ENCODE measurements at regions not wholly inside any gene's neighbourhood (a gene's known extent, or its start where the extent isn't known, plus 50 kb on each side); places are given as distances from the start of the nearest gene placed in this dataset.
"Not testable (repeated sequence)": the region's sequence is repeated elsewhere in the genome, so short reads cannot be mapped to it uniquely, and the experiment has no call there.

DNA sequence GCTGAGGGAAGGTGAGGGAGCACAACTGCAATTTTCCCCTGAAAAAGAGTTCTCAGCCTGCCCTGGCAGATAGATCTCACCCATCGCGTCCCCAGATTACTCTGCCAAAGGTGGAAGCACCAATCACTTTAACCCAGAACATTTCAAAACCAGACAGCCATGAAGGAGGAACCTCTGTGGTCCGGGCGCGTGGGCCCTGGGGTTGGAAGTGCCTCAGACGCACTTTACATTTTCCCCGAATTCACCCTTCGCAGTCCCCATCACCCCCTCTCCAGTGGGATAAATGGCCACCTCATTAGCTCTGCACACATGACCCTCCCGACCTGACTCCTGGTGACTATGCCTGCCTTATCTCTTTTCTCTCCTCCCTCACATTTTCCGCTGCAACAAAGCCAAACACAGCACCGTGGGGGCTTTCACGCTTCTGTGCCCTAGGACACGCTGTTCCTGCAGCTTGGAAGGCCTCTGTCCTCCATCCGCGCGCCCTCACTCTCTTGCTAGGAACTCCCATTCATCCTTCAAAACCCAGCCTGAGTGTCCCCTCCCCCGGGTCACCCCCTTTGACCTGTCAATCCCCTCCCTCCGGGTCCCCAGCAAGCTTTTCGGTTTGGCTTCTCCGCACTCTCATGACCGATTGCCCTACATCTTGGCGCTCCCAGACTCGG lies 68.2 kb upstream of the SPDYE9 start:
- DNase-seq (ENCODE audit: low read depth in 4 of 6, low spot score in 6 of 6); H3K9me3 ChIP-seq (ENCODE audit: control insufficient read depth, insufficient read depth, low read length); H3K4me1 ChIP-seq (ENCODE audit: control insufficient read depth, insufficient read depth, low read length); H3K4me3 ChIP-seq (ENCODE audit: low read depth, low read length); H3K27me3 ChIP-seq (ENCODE audit: control insufficient read depth, insufficient read depth, low read length); H3K27ac ChIP-seq (ENCODE audit: low read depth, low read length); H3K36me3 ChIP-seq (ENCODE audit: control insufficient read depth, insufficient read depth, low read length): not testable (repeated sequence)
- no CpG with 5 or more reads among the region's 23 CpGs for WGBS (ENCODE audit: insufficient coverage)

DNA sequence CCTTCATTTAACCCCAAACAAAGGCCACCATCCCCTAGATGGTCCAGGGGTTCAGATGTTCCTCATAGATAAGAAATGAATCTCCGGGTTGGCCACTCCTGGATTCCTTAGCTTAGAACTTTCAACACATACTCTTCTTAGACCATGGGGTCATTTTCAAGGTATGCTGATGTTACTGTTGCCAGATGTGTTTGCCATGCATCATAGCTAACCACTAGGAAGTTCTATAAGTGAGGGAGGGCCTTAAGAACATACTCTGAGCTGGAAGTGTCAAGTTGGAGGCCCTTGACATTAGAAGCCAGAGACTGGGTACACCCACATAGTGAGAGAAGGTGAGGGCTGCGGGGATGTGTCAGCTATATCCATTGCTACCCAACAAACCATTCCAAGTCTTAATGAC lies 62.7 kb upstream of the SPDYE9 start:
- no CpG with 5 or more reads among the region's 2 CpGs for WGBS (ENCODE audit: insufficient coverage)
- DNase-seq (ENCODE audit: low read depth in 4 of 6, low spot score in 6 of 6); H3K4me3 ChIP-seq (ENCODE audit: low read depth, low read length); H3K9me3 ChIP-seq (ENCODE audit: control insufficient read depth, insufficient read depth, low read length); H3K36me3 ChIP-seq (ENCODE audit: control insufficient read depth, insufficient read depth, low read length); H3K4me1 ChIP-seq (ENCODE audit: control insufficient read depth, insufficient read depth, low read length); H3K27me3 ChIP-seq (ENCODE audit: control insufficient read depth, insufficient read depth, low read length); H3K27ac ChIP-seq (ENCODE audit: low read depth, low read length): not testable (repeated sequence)

DNA sequence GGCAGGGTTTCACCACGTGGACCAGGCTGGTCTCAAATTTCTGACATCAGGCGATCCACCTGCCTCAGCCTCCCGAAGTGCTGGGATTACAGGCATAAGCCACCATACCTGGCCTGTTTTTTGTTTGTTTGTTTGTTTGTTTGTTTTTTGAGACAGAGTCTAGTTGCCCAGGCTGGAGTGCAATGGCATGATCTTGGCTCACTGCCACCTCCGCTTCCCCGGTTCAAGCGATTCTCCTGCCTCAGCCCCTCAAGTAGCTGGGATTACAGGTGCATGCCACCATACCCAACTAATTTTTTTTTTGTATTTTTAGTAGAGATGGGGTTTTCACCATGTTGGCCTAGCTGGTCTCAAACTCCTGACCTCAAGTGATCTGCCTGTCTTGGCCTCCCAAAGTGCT lies 61.8 kb upstream of the SPDYE9 start:
- H3K4me3 ChIP-seq (ENCODE audit: low read depth, low read length); DNase-seq (ENCODE audit: low read depth in 4 of 6, low spot score in 6 of 6); H3K27ac ChIP-seq (ENCODE audit: low read depth, low read length); H3K9me3 ChIP-seq (ENCODE audit: control insufficient read depth, insufficient read depth, low read length); H3K36me3 ChIP-seq (ENCODE audit: control insufficient read depth, insufficient read depth, low read length); H3K4me1 ChIP-seq (ENCODE audit: control insufficient read depth, insufficient read depth, low read length); H3K27me3 ChIP-seq (ENCODE audit: control insufficient read depth, insufficient read depth, low read length): not testable (repeated sequence)
- WGBS (ENCODE audit: insufficient coverage): no CpG with 5 or more reads among the region's 6 CpGs

DNA sequence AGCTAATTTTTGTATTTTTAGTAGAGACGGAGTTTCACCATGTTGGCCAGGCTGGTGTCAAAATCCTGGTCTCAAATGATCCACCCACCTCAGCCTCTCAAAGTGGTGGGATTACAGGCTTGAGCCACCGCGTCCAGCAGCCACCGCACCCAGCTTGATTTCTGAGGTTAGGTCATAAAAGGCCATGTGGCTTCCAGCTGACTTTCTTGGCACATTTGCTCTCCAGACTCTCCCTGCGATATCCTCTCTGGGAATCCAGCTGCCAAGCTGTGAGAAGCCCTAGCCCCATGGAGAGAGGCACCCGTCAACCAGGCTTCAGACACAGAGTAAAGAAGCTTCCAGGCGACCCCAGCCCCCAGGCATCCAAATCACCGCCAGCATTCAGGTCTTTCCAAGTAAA lies 58.2 kb upstream of the SPDYE9 start:
- not testable (repeated sequence) for H3K9me3 ChIP-seq (ENCODE audit: control insufficient read depth, insufficient read depth, low read length); H3K27me3 ChIP-seq (ENCODE audit: control insufficient read depth, insufficient read depth, low read length); H3K4me1 ChIP-seq (ENCODE audit: control insufficient read depth, insufficient read depth, low read length); H3K4me3 ChIP-seq (ENCODE audit: low read depth, low read length); DNase-seq (ENCODE audit: low read depth in 4 of 6, low spot score in 6 of 6); H3K27ac ChIP-seq (ENCODE audit: low read depth, low read length); H3K36me3 ChIP-seq (ENCODE audit: control insufficient read depth, insufficient read depth, low read length)
- WGBS (ENCODE audit: insufficient coverage): no CpG with 5 or more reads among the region's 8 CpGs

DNA sequence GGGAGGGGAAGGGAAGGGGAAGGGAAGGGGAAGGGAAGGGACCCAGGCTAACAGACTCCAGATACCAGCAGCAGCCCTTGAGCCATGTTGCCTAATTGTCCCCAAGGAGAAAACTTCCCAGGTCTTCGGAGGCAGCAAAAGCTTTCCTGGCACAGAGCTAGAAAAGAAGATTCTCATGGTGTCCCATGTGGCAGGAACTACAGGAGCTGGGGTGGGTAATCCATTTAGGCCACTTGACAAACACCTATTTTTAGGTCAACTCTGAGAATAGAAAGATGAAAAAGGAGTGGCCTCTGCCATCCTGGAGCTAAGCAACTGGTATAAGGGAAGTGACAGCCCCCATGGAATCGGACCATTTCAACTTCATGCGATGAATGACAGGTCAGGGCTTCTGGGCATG lies 52.1 kb upstream of the SPDYE9 start:
- H3K27ac ChIP-seq (ENCODE audit: low read depth, low read length); H3K27me3 ChIP-seq (ENCODE audit: control insufficient read depth, insufficient read depth, low read length): not testable (repeated sequence)
- whole genome bisulfite sequencing (ENCODE audit: insufficient coverage): no CpG with 5 or more reads among the region's 3 CpGs

More for the DNA sequence above, 52.1 kb upstream of the SPDYE9 start:
- H3K9me3 ChIP-seq (ENCODE audit: control insufficient read depth, insufficient read depth, low read length); DNase-seq (ENCODE audit: low read depth in 4 of 6, low spot score in 6 of 6); H3K36me3 ChIP-seq (ENCODE audit: control insufficient read depth, insufficient read depth, low read length); H3K4me1 ChIP-seq (ENCODE audit: control insufficient read depth, insufficient read depth, low read length); H3K4me3 ChIP-seq (ENCODE audit: low read depth, low read length): not testable (repeated sequence)

Measured in spinal cord (tissue), 9 donors.